ENCODE measurements at regions not wholly inside any gene's neighbourhood (a gene's known extent, or its start where the extent isn't known, plus 50 kb on each side); places are given as distances from the start of the nearest gene placed in this dataset.

DNA sequence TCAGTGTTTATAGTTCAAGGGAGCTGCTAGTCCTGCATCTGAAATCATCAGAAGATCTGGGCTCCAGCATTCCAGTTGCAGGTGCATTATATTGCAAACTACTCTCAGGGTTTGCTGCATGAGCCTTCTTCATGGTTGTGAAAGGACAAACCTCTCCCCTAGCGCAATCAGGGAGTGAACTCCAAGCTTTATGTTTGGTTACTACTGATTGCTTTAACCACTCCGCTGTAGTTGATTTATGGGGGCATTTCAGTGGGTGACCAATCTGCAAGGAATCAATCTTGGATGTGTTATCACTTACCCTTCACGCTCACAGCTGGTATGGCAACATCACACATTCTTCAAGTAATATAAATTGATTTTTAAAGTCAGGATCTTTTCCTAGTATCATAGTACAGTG lies 552.1 kb downstream of the SPOCK3 start:
- TF ChIP-seq, protein P1, sequence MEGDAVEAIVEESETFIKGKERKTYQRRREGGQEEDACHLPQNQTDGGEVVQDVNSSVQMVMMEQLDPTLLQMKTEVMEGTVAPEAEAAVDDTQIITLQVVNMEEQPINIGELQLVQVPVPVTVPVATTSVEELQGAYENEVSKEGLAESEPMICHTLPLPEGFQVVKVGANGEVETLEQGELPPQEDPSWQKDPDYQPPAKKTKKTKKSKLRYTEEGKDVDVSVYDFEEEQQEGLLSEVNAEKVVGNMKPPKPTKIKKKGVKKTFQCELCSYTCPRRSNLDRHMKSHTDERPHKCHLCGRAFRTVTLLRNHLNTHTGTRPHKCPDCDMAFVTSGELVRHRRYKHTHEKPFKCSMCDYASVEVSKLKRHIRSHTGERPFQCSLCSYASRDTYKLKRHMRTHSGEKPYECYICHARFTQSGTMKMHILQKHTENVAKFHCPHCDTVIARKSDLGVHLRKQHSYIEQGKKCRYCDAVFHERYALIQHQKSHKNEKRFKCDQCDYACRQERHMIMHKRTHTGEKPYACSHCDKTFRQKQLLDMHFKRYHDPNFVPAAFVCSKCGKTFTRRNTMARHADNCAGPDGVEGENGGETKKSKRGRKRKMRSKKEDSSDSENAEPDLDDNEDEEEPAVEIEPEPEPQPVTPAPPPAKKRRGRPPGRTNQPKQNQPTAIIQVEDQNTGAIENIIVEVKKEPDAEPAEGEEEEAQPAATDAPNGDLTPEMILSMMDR (conservative IDR thresholded peaks at IDR 0.05): no peak
- H3K27ac ChIP-seq: no peak overlapping the region

All from VCaP (cell line).